ENCODE measurements at regions not wholly inside any gene's neighbourhood (a gene's known extent, or its start where the extent isn't known, plus 50 kb on each side); places are given as distances from the start of the nearest gene placed in this dataset.
"Not testable (repeated sequence)": the region's sequence is repeated elsewhere in the genome, so short reads cannot be mapped to it uniquely, and the experiment has no call there.

GRCh38 chr1:14320518-14320917 lies 278.0 kb upstream of the KAZN start:
- no peak for DNase-seq

- DNase-seq = no peak
These were observed 277.5 kb upstream of the KAZN start for GRCh38 chr1:14320986-14321385.

GRCh38 chr1:14321422-14321821 lies 277.1 kb upstream of the KAZN start:
- DNase-seq = no peak

- DNase-seq = no peak
These were observed 274.8 kb upstream of the KAZN start for GRCh38 chr1:14323568-14324247.

- no peak for DNase-seq
These were observed 274.2 kb upstream of the KAZN start for GRCh38 chr1:14324248-14324630.

GRCh38 chr1:14326857-14327256 lies 271.6 kb upstream of the KAZN start:
- no peak for DNase-seq

- no peak for DNase-seq
These were observed 269.8 kb upstream of the KAZN start for GRCh38 chr1:14328685-14329084.

- DNase-seq = no peak
These were observed 266.3 kb upstream of the KAZN start for GRCh38 chr1:14332158-14332557.

- no peak for DNase-seq
These were observed 263.9 kb upstream of the KAZN start for GRCh38 chr1:14334336-14335176.

- no peak for DNase-seq
These were observed 260.0 kb upstream of the KAZN start for GRCh38 chr1:14338509-14338908.

- DNase-seq = no peak
These were observed 259.2 kb upstream of the KAZN start for GRCh38 chr1:14339288-14339687.

- no peak for DNase-seq
These were observed 258.3 kb upstream of the KAZN start for GRCh38 chr1:14340002-14340785.

GRCh38 chr1:14341147-14341546 lies 257.3 kb upstream of the KAZN start:
- no peak for DNase-seq

GRCh38 chr1:14345946-14346550 lies 252.4 kb upstream of the KAZN start:
- no peak for DNase-seq

- no peak for DNase-seq
These were observed 251.3 kb upstream of the KAZN start for GRCh38 chr1:14347186-14347585.

GRCh38 chr1:14347776-14348175 lies 250.7 kb upstream of the KAZN start:
- no peak for DNase-seq

- DNase-seq = no peak
These were observed 248.3 kb upstream of the KAZN start for GRCh38 chr1:14350197-14350596.

GRCh38 chr1:14352897-14353296 lies 245.6 kb upstream of the KAZN start:
- DNase-seq = no peak

- not testable (repeated sequence) for DNase-seq
These were observed 237.5 kb upstream of the KAZN start for GRCh38 chr1:14361005-14361404.

- DNase-seq = no peak
These were observed 236.2 kb upstream of the KAZN start for GRCh38 chr1:14362331-14362730.

GRCh38 chr1:14363036-14363590 lies 235.4 kb upstream of the KAZN start:
- no peak for DNase-seq

GRCh38 chr1:14363707-14364413 lies 234.6 kb upstream of the KAZN start:
- DNase-seq = no peak

Measured in EL (cell line).